Activated T-cell treated with anti-CD3 and anti-CD28 coated beads for 4 hours (primary cell): ENCODE measurements at regions not wholly inside any gene's neighbourhood (a gene's known extent, or its start where the extent isn't known, plus 50 kb on each side); places are given as distances from the start of the nearest gene placed in this dataset.

Source experiments
- DNase-seq: peaks from one replicate; pipeline ENCODE4 v3.0.0-alpha.2; 2020

- DNase-seq, result no peak
Measured at GRCh38 chrX:45852884-45853283, 652.2 kb upstream of the DIPK2B start.

- peak; percentile 44 for DNase-seq
Measured at GRCh38 chrX:45851434-45851991, 650.8 kb upstream of the DIPK2B start.

GRCh38 chrX:45850775-45851433, 650.2 kb upstream of the DIPK2B start:
- peak; percentile 7 for DNase-seq

DNA sequence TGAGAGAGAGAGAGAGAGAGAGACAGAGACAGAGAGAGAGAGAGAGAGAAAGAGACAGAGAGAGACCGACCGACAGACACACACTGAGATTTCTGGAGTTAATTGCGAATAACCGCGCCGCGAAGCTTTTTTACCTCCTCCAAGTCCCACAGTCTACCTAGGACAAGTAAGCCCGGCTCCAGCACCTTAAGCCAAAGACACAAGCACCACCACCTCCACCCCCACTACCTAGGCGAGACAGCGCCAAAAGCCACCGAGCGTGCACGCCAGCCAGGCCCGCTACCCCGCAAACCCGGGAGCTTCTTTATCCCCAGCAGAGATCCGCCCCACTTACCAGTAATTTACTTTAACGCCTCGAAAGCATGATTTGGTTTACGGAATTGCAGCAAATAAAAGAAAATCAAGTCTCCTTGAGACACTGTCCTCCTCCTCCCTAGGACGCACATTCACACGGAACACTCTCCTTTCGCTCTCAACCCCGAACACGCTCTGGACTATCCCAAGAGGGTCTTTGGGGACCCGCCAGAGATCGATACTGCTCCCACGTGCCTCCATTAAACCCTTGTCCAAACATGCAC, 649.6 kb upstream of the DIPK2B start:
- peak; percentile 21 for DNase-seq

DNA sequence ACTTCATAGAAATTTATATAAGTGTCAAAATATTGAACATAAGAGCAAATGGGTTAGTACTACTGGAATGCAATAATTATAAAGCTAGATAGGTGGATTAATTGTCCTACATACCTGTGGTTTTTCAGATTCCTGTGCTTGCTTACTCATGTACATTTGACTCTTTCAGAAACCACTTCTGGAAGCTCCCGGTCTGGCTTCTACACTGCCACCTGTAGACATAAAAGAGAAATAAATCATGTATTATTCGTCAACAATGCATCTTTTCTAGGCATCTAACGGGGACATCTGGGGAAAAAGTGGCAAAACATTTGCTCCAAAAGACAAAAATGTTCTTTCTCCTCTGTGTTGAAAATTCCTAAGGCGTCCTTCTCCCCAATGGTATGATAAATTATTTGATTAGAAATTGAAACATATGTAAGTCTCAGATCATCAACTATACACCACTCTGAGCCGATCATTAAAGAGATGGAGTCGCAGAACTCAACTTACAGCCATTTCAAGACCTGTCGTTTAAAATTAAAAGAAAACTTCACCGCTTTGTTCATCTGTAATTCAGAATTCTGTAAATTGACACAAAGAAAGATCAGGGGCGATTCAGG, 648.7 kb upstream of the DIPK2B start:
- no peak for DNase-seq

DNA sequence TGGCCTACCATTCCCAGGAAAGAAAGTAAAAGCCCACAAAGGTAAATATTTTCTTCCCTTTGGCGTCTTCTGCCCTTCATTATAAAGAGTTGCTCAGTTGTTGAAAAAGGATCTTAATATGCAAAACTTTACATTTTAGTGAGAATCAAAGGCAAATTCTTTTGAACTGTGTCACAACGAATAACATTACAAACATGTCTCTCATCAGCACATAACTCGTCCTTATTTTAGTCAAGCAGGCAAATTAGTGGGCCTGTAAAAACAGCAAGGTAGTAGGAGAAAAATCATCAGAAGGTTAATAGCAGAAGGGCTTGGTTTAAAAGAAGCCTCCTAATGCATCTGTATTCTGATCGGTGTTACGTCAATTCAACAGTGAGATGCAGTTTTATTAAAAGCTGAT, 647.3 kb upstream of the DIPK2B start:
- no peak for DNase-seq

DNA sequence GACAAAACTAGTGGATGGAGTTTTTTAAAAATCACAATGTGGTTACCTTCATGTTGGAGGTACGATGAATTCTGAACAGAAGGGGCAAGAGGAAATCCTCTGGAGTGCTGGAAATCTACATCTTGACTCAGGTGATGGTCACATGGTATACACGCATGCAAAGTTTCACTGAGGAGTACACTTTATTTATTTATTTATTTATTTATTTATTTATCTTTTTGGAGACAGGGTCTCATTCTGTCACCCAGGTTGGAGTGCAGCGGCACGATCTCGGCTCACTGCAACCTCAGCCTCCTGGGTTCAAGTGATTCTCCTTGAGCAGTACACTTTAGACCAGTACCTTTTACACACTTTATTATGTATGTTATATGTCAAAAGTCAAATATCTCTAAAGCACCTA, 645.7 kb upstream of the DIPK2B start:
- no peak for DNase-seq

DNA sequence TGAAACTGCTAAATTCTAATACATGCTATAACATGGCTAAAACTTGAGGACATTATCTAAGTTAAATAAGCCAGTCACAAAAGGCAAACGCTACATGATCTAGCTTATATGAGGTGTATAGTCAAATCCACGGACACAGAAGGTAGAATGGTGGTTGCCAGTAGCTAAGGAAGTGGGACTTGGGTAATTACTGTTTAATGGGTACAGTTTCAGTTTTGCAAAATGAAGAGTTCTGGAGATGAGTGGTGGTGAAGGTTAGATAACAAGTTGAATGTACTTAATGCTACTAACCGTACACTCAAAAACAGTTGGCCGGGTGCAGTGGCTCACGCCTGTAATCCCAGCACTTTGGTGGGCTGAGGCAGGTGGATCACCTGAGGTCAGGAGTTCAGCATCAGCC, 644.5 kb upstream of the DIPK2B start:
- no peak for DNase-seq

- no peak for DNase-seq
Measured at GRCh38 chrX:45843518-45843917, 642.8 kb upstream of the DIPK2B start.

DNA sequence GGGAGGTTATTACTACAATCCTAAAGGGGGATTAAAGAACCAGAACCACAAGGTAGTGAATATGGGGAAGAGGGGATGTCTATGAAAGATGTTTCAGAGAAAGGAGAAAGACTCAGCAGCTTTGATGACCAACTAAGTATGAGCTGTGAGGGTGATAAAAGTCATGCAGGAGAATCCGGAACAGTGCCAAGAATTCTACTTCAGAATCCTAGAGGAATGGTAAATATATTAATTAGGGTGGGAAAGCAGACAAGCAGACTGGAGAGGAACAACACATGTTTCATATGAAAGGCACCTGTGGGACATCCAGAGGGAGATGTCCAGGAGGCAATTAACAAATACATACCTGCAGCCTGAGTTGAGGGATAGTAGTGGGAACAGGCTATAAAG, 642.2 kb upstream of the DIPK2B start:
- no peak for DNase-seq

- no peak for DNase-seq
Measured at GRCh38 chrX:45842207-45842925, 641.7 kb upstream of the DIPK2B start.

DNA sequence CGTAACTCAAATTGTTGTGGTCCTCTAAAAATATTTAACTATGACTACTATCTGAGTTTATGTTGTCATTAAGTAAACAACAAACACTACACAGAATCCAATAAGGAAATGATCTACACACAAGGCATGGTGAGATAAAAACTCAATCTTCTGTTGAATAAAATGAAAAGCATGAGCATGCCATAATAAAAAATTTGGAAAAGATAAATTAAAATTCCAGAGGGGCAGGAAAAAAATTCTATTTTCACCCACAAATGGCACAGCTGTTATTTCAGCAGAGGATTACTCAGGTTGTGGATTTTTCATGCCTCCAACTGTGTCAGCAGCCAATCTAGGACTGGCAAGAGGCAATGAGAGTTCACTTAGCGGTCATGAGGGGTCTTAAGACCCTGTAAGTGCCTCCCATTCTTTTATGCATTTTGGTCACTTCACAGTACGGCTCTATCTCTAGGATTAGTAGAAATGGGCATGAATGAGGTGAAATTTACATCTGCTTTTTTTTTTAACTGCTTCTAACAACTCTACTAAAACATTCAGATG, 639.8 kb upstream of the DIPK2B start:
- no peak for DNase-seq

GRCh38 chrX:45830343-45830742, 629.7 kb upstream of the DIPK2B start:
- DNase-seq, result no peak

GRCh38 chrX:45824471-45824870, 623.8 kb upstream of the DIPK2B start:
- DNase-seq, result peak; percentile 49

GRCh38 chrX:45823536-45823935, 622.9 kb upstream of the DIPK2B start:
- no peak for DNase-seq

DNA sequence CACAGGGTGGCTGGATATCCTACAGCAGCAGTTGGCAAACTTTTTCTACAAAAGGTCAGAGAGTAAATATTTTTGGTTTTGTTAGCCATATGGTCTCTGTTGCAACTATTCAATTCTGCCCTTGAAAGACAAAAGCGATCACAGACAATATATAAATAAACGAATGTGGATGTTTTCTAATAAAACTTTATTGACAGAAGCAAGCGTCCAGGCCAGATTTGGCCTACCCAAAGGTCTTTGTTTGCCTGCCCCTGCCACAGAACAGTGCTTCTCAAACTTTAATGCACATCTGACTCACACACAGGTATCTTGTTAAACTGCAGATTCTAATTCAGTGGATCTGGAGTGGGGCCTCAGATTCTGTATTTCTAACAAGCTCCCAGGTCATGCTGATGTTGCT, 621.4 kb upstream of the DIPK2B start:
- no peak for DNase-seq

- DNase-seq, result no peak
Measured at GRCh38 chrX:45818913-45819312, 618.2 kb upstream of the DIPK2B start.

DNA sequence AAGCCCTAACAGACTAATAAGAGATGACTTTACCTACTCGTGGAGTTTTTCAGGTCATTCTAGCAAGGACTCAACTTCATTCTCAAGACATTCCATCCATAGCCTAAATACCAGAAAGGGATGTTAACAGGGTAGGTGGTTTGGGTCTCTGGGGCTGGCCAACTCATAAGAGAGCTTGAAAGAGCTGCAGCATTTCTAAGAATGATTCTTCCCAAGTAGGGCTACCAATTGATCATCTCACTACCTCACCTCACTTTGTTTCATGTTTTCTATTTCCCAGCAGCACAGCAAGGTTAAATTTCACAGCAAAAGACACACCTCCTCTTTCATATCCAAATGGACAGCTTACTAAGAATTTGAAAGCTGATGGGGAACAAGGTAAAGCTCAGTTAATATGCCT, 614.8 kb upstream of the DIPK2B start:
- DNase-seq, result no peak

DNA sequence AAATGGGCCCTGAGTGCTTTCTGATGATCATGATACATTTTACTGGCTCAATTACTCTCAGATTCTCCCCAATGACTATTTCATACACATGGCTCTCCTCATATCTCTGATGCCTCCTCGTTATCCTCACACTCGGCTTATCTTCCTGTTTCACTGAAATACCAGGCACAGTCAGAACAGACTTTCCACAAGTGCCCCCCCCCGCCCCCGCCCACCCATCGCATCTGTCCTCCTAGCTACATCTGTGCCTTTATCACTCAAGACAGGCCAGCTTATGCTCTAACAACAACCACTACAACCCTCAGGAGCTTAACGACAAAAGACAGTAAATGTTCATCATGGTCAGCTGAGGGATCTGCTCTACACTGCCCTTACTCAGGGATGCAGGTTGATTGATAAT, 610.6 kb upstream of the DIPK2B start:
- DNase-seq, result no peak

- no peak for DNase-seq
Measured at GRCh38 chrX:45807572-45808425, 607.1 kb upstream of the DIPK2B start.

DNA sequence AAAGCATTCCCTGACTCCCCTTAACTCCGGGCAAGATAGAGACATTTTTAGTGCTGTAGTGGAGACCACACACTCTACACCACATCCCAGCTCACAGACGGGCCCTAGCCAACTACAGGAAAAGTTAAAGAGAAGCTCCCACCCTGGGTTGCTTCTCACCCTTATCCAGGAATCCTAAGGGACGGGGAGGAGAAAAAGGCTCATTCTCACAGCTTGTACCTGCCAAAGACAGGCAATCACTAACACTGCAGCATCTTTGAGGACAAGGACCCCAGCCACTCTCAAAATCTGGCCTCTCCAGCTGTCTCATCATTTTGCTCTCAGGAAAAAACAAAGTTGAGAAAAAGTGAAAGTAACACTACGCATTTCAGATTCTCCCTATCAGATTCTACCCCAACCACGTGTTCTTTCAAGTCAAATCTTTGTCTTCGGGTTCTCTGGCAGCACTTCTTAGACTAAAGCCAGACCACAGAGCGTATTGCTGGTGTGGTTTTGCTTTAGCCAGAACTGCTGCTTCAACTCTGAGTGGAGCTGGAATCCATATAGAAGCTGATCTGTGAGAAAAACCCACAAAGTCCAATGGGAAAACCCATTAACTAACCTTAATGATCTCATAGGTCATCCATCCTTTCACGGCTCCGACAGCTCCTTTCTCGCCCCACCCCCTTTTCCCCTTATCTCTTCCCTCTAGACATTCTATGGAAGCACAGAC, 605.9 kb upstream of the DIPK2B start:
- DNase-seq, result no peak

DNA sequence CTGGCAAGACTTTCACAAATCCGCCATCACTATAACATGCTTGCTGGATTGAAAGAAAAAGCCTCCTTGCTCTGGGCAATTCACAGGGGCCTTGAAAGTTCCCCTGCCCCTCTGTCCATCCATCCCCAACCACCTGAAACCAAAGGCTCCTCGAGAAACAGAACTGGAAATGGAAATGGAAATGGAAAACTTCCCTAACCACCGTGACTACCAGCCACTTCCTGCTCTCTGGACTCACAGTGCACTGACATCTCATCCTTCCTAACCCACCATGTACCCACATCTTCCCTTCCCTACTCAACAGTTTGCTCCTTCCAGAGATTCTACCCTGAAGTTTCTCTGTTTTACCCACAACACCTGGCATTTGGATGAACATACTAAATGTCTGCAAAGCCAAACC, 603.6 kb upstream of the DIPK2B start:
- DNase-seq, result no peak
